ENCODE measurements at regions not wholly inside any gene's neighbourhood (a gene's known extent, or its start where the extent isn't known, plus 50 kb on each side); places are given as distances from the start of the nearest gene placed in this dataset.

GRCh38 chr1:186568221-186568620, 107.3 kb upstream of the PDC start:
- no peak overlapping the region for H3K4me3 Mint-ChIP-seq
- Histone ChIP-seq H2AFZ (replicated peaks) (peak overlapping the region; percentile 6), H3K9me3 (ENCODE audit: low read depth) (no peaks in the 10 kb centered on the region), H3K27me3 (no peaks in the 10 kb centered on the region), H3K27ac (no peak overlapping the region), H3K4me2 (no peak overlapping the region), H3K36me3 (no peaks in the 10 kb centered on the region), H3K9ac (no peak overlapping the region), H3K4me1 (no peaks in the 10 kb centered on the region), H3K4me3 (no peak overlapping the region), H3F3A (ENCODE audit: low read depth) (no peaks in the 10 kb centered on the region), H3K79me2 (ENCODE audit: low read depth) (no peaks in the 10 kb centered on the region), H4K20me1 (ENCODE audit: low read depth) (no peaks in the 10 kb centered on the region)
- H3K27me3 Mint-ChIP-seq (ENCODE audit: insufficient read depth, low read depth): no peaks in the 10 kb centered on the region
- TF ChIP-seq EZH2 (IDR thresholded peaks at IDR 0.05) (no peak), EZH2phosphoT487 (IDR thresholded peaks at IDR 0.05) (no peak), CTCF (IDR thresholded peaks at IDR 0.05) (no peak)
- H3K4me1 Mint-ChIP-seq: no peaks in the 10 kb centered on the region
- no peaks in the 10 kb centered on the region for H3K36me3 Mint-ChIP-seq
- H3K27ac Mint-ChIP-seq: no peak overlapping the region
- DNase-seq (ENCODE audit: low spot score): no peak
- no peaks in the 10 kb centered on the region for H3K9me3 Mint-ChIP-seq

GRCh38 chr1:186566140-186566855, 105.4 kb upstream of the PDC start:
- Mint-ChIP-seq H3K27ac (no peak overlapping the region), H3K36me3 (no peaks in the 10 kb centered on the region), H3K4me1 (no peaks in the 10 kb centered on the region), H3K4me3 (no peak overlapping the region), H3K9me3 (no peaks in the 10 kb centered on the region), H3K27me3 (ENCODE audit: insufficient read depth, low read depth) (no peaks in the 10 kb centered on the region)
- Histone ChIP-seq H2AFZ (replicated peaks) (no peak overlapping the region), H4K20me1 (ENCODE audit: low read depth) (no peaks in the 10 kb centered on the region), H3K4me1 (no peaks in the 10 kb centered on the region), H3K9me3 (ENCODE audit: low read depth) (no peaks in the 10 kb centered on the region), H3K27me3 (no peaks in the 10 kb centered on the region), H3K36me3 (no peaks in the 10 kb centered on the region), H3K4me2 (no peak overlapping the region), H3K79me2 (ENCODE audit: low read depth) (no peaks in the 10 kb centered on the region), H3F3A (ENCODE audit: low read depth) (no peaks in the 10 kb centered on the region), H3K9ac (no peak overlapping the region), H3K27ac (no peak overlapping the region), H3K4me3 (no peak overlapping the region)
- no peak for DNase-seq (ENCODE audit: low spot score)
- TF ChIP-seq EZH2phosphoT487 (IDR thresholded peaks at IDR 0.05) (no peak), EZH2 (IDR thresholded peaks at IDR 0.05) (no peak), CTCF (IDR thresholded peaks at IDR 0.05) (no peak)

- Histone ChIP-seq H3K4me1 (no peaks in the 10 kb centered on the region), H3K4me3 (no peak overlapping the region), H4K20me1 (ENCODE audit: low read depth) (no peaks in the 10 kb centered on the region), H3K9me3 (ENCODE audit: low read depth) (no peaks in the 10 kb centered on the region), H3K4me2 (no peak overlapping the region), H3K27ac (no peak overlapping the region), H3K9ac (no peak overlapping the region), H3K27me3 (no peaks in the 10 kb centered on the region), H3K79me2 (ENCODE audit: low read depth) (no peaks in the 10 kb centered on the region), H3K36me3 (no peaks in the 10 kb centered on the region), H3F3A (ENCODE audit: low read depth) (no peaks in the 10 kb centered on the region), H2AFZ (replicated peaks) (no peak overlapping the region)
- Mint-ChIP-seq H3K4me3 (no peak overlapping the region), H3K4me1 (no peaks in the 10 kb centered on the region), H3K27ac (no peak overlapping the region), H3K27me3 (ENCODE audit: insufficient read depth, low read depth) (no peaks in the 10 kb centered on the region), H3K36me3 (no peaks in the 10 kb centered on the region), H3K9me3 (no peaks in the 10 kb centered on the region)
- DNase-seq (ENCODE audit: low spot score): no peak
- TF ChIP-seq EZH2phosphoT487 (IDR thresholded peaks at IDR 0.05): no peak
- no peak for TF ChIP-seq CTCF (IDR thresholded peaks at IDR 0.05)
Observed at GRCh38 chr1:186564582-186564981, 103.7 kb upstream of the PDC start.

Data from neural progenitor cell (in vitro differentiated cells).